ENCODE measurements at regions not wholly inside any gene's neighbourhood (a gene's known extent, or its start where the extent isn't known, plus 50 kb on each side); places are given as distances from the start of the nearest gene placed in this dataset.
"Not testable (repeated sequence)": the region's sequence is repeated elsewhere in the genome, so short reads cannot be mapped to it uniquely, and the experiment has no call there.

DNA sequence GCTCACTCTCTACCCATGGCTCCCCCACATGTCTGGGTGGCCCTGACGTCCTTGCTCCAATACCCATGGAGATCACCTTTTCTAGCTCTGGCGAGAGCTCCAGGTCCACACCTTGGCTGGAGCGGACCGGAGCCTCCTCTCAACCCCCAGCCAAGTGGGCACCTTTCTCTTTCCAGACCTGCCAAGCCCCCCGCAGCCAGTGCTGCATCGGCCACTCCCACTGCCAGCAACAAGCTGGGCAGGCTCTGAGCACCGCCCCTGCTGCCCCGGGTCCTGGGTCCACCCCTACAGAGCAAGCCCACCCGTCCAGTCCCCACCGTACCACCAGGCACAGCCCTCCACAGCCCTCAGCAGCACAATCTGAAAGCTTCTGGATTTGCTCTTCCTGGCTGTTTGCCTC lies 98.2 kb upstream of the C14orf180 start:
- no peak for DNase-seq (ENCODE audit: low read depth)

GRCh38 chr14:104482017-104482416 lies 97.5 kb upstream of the C14orf180 start:
- not testable (repeated sequence) for DNase-seq (ENCODE audit: low read depth)

DNA sequence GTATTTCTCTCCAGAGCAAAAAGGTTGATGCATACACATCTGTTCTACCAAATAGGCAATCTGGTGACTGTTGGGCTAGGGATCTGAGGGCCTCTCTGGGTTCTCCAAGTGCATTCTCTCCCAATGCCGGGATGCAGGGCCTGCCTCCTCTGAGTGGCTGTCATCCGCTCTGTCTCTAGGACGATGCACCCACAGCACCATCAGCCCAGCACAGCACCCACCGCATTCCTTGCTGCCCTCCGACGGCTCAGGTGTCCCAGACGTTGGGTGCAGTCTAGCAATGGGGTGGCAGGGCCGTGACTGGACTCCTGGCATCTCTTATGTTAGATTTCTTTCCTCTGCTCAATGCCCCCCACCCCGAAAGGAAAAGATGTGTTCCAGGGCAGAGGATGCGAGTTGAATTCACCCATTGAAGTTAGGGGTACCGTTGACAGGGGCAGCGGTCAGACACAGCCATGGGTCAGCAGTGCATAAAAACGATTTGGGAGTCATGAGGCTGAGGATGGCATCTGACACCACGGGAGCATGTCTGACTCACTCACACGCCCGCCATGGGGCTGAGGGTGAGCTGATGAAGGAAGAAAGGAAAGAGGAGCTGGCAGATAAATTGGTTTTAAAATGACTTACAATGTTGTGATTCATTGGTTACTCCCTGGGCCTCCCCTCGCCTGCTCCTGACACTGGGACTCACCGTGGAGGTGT lies 93.2 kb upstream of the C14orf180 start:
- DNase-seq (ENCODE audit: low read depth), result no peak

- DNase-seq (ENCODE audit: low read depth), result no peak
These were observed 85.1 kb upstream of the C14orf180 start for GRCh38 chr14:104494483-104494882.

DNA sequence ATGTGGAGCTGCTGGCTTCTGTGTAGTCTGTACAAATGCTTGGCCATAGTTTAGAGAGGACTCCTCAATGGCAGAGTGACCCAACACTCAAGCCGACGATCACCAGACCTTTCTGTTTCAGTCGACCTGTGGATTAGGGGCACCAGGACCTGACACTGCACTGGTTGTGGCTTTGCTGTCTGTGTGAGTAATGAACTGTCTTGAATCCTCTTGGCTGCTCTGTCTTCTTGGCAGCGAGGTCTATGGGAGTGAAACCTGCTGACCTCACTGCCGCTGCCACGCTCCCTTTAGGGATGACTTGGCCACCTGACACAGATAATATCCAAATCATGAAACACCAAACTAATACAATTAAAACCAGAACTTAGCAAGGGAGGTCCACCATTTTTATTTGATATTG lies 83.5 kb upstream of the C14orf180 start:
- no peak for DNase-seq (ENCODE audit: low read depth)

- no peak for DNase-seq (ENCODE audit: low read depth)
These were observed 79.5 kb upstream of the C14orf180 start for GRCh38 chr14:104499784-104500760.

- no peak for DNase-seq (ENCODE audit: low read depth)
These were observed 77.5 kb upstream of the C14orf180 start for GRCh38 chr14:104502060-104502459.

DNA sequence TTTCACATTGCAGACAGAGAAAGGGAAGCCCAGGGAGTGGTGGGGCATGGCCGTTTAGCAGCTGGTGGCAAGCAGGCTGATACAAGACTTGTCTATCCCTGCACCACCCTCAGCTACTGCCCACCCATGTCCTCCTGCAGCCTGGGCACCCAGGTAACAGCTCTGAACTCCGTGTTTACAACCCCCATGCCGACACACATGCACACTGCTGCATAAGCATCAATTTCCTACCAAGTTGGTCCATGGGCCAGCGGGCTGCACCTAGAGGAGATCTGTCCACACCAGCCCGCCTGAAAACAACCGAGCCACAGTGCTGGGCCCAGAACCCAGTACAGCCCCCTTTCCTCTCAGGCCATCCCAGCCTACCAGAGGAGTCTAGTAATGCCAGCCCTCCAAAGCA lies 75.9 kb upstream of the C14orf180 start:
- DNase-seq (ENCODE audit: low read depth), result no peak

DNA sequence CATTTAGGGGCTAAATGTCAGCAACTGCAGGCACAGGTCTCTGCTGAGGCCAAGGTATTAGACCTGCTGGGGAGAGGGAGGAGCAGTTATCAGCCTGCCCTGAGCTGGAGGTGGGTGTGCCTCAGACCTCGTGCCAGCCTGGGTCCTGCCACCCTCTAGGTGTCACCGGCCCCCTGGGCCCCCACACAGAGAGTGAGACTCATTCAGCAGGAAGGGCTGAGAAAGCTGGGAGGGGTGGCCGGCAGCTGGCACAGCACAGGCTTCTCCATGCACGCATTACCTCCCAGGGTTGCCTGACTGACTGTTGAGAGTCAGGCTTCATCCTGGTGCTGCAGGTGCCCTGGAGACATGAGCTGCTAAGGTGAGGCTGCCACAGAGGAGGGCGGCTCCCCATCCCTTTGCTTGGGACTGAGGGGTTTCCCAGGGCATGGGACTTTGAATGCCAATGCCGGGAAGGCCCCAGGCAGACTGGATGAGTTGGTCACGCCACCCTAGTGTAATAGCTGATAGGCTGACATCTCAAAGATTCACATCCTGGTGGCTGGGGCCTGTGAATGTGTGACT lies 75.3 kb upstream of the C14orf180 start:
- DNase-seq (ENCODE audit: low read depth), result no peak

DNA sequence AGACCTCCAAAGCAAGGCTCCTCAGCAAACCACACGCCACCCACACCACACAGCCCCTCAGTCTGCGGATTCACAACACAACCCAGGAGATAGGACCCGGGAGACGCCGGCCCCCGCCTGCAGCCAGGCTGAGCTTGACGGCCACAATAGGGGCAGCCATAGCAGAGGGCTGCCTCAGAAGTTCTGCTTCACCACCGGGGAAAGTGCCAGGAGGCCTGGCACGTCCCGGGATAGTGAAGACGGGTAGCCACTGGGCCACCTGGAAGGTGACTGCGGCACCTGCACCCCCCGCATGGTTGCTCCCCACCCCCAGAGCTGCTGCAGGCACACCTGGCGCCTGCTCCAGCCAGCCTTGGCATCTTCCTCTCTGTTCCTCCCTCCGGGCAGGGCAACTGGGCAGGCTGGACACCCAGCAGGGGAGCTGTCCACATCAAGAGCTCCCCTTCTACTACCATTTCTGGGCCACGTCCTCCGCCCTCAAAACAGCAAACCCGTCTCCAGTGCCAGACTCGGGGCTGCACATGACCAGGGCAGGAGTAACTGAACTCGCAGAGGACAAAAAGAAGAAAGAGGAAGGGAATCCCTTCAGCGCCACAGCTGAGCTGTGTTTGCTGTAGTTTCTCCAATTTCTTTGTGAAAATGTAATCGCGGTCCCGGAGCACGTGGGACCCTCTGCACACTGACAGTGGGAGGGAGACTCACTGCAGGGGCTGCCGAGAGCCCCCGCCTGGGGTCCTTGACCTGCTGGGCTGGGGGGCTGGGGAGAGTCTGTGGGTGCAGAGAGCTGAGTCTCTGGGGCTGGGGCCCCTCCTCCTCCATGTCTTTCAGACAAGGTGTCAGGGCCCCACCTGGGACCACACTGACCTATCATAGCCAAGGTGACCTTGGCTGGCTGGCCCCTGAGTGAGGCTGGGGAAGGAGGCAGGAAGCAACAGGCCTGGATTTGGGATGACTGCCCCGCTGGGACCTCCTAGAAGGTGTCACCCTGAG lies 74.2 kb upstream of the C14orf180 start:
- no peak for DNase-seq (ENCODE audit: low read depth)

GRCh38 chr14:104506461-104507253 lies 72.9 kb upstream of the C14orf180 start:
- DNase-seq (ENCODE audit: low read depth), result no peak

GRCh38 chr14:104507443-104507842 lies 72.1 kb upstream of the C14orf180 start:
- DNase-seq (ENCODE audit: low read depth), result no peak

DNA sequence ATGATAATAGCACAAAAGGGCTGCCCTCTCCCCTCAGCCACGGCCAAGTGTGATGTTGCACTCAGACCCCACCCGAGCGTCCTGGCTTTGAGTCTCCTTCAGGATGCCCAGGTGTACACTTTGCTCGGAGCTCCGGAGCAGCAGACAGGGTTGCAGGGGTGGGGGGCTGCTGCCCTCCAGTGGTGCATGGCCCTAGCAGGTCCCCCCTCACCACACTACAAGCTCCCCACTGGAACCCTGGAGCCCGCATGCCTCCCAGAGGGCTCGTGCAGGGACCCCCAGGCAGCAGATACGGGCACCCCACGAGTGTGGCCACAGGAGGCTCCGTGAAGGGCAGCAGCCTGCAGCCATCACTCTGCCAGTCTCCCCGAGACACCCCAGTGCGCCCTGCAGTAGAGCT lies 69.9 kb upstream of the C14orf180 start:
- DNase-seq (ENCODE audit: low read depth), result no peak

GRCh38 chr14:104510216-104510615 lies 69.3 kb upstream of the C14orf180 start:
- no peak for DNase-seq (ENCODE audit: low read depth)

GRCh38 chr14:104510794-104511611 lies 68.6 kb upstream of the C14orf180 start:
- DNase-seq (ENCODE audit: low read depth), result no peak

- DNase-seq (ENCODE audit: low read depth), result no peak
These were observed 67.5 kb upstream of the C14orf180 start for GRCh38 chr14:104512061-104512460.

- DNase-seq (ENCODE audit: low read depth), result no peak
These were observed 66.6 kb upstream of the C14orf180 start for GRCh38 chr14:104512771-104513640.

- no peak for DNase-seq (ENCODE audit: low read depth)
These were observed 65.9 kb upstream of the C14orf180 start for GRCh38 chr14:104513641-104514046.
